ENCODE measurements at regions not wholly inside any gene's neighbourhood (a gene's known extent, or its start where the extent isn't known, plus 50 kb on each side); places are given as distances from the start of the nearest gene placed in this dataset.

DNA sequence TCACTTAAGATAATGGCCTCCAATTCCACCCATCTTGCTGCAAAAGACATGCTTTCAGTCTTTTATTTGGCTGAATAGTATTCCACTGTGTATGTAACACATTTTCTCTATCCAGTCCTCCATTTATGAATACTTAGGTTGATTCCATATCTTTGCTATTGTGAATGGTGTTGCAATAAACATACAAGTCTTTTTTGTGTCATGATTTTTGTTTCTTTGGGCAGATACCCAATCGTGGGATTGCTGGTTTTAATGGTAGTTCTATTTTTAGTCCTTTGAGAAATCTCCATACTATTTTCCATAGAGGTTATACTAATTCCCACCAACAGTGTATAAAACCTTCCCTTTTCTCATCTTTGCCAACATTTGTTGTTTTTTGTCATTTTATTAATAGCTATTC lies 180.9 kb downstream of the SMIM20 start:
- DNase-seq (ENCODE audit: insufficient read length, low spot score, missing footprints), result no peak
- TF ChIP-seq, protein P1, sequence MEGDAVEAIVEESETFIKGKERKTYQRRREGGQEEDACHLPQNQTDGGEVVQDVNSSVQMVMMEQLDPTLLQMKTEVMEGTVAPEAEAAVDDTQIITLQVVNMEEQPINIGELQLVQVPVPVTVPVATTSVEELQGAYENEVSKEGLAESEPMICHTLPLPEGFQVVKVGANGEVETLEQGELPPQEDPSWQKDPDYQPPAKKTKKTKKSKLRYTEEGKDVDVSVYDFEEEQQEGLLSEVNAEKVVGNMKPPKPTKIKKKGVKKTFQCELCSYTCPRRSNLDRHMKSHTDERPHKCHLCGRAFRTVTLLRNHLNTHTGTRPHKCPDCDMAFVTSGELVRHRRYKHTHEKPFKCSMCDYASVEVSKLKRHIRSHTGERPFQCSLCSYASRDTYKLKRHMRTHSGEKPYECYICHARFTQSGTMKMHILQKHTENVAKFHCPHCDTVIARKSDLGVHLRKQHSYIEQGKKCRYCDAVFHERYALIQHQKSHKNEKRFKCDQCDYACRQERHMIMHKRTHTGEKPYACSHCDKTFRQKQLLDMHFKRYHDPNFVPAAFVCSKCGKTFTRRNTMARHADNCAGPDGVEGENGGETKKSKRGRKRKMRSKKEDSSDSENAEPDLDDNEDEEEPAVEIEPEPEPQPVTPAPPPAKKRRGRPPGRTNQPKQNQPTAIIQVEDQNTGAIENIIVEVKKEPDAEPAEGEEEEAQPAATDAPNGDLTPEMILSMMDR (IDR thresholded peaks at IDR 0.05; ENCODE audit: extremely low read depth, low read depth, low read length), result no peak

DNA sequence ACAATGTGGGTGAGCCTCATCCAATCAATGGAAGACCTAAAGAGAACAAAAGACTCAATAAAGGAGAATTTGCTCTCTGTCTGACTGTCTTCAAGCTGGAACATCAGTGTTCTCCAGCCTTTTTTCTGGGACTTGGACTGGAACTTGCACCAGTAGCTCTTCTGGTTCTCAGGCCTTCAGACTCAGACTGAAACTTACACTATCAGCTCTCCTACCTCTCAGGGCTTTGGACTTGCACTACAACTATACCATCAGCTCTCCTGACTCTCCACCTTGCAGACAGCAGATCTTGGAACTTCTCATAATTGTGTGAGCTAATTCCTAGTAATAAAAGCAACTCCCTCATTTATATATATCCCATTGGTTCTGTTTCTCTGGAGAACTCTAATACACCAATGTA lies 185.9 kb downstream of the SMIM20 start:
- no peaks in the 10 kb centered on the region for H3K9me3 ChIP-seq (ENCODE audit: low read depth, low read length)
- no peaks in the 10 kb centered on the region for H3K27me3 ChIP-seq (ENCODE audit: insufficient read depth, low read length)
- no peaks in the 10 kb centered on the region for H3K4me1 ChIP-seq (ENCODE audit: insufficient read depth, low read length)
- H3K4me2 ChIP-seq (ENCODE audit: insufficient read depth, low read length), result no peak overlapping the region
- no peaks in the 10 kb centered on the region for H4K20me1 ChIP-seq (ENCODE audit: insufficient read depth, low read length)
- H3K4me3 ChIP-seq (ENCODE audit: insufficient read depth, low read length), result no peak overlapping the region
- no peak overlapping the region for H2AFZ ChIP-seq (ENCODE audit: low read length)
- TF ChIP-seq, protein P1 (IDR thresholded peaks at IDR 0.05; ENCODE audit: extremely low read depth, low read depth, low read length), result no peak
- H3K79me2 ChIP-seq (ENCODE audit: insufficient read depth, low read length), result no peaks in the 10 kb centered on the region
- DNase-seq (ENCODE audit: insufficient read length, low spot score, missing footprints), result no peak
- no peaks in the 10 kb centered on the region for H3K36me3 ChIP-seq (ENCODE audit: insufficient read depth, low read length)
- no peak overlapping the region for H3K27ac ChIP-seq (ENCODE audit: low read depth, low read length)

More for the DNA sequence above, 180.9 kb downstream of the SMIM20 start:
- no peaks in the 10 kb centered on the region for H3K79me2 ChIP-seq (ENCODE audit: insufficient read depth, low read length)
- H3K27ac ChIP-seq (ENCODE audit: low read depth, low read length), result no peak overlapping the region
- no peaks in the 10 kb centered on the region for H3K4me1 ChIP-seq (ENCODE audit: insufficient read depth, low read length)
- no peaks in the 10 kb centered on the region for H4K20me1 ChIP-seq (ENCODE audit: insufficient read depth, low read length)
- H3K4me3 ChIP-seq (ENCODE audit: insufficient read depth, low read length), result no peak overlapping the region
- no peak overlapping the region for H3K4me2 ChIP-seq (ENCODE audit: insufficient read depth, low read length)
- no peak overlapping the region for H2AFZ ChIP-seq (ENCODE audit: low read length)
- no peaks in the 10 kb centered on the region for H3K27me3 ChIP-seq (ENCODE audit: insufficient read depth, low read length)
- no peaks in the 10 kb centered on the region for H3K36me3 ChIP-seq (ENCODE audit: insufficient read depth, low read length)
- H3K9me3 ChIP-seq (ENCODE audit: low read depth, low read length), result no peaks in the 10 kb centered on the region

DNA sequence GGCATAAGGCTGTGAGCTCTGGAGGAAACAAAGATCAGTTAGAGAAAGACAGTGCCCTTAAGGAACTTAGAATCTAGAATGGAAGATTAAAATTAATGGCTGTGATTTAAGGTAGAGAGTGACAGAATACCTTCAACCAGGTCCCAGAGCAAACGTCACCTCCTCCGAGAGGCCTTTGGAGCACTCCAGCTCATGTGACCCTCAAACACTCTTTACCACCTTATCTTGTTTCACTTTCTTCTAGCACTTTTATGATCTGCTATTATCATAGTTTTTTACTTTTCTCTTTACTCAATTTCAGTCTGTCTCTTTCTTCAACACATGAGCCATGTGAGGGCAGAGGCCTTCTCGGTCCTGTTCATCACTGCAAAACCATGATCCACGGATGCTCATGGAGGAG lies 187.0 kb downstream of the SMIM20 start:
- no peaks in the 10 kb centered on the region for H3K27me3 ChIP-seq (ENCODE audit: insufficient read depth, low read length)
- no peak overlapping the region for H3K4me2 ChIP-seq (ENCODE audit: insufficient read depth, low read length)
- no peak overlapping the region for H3K27ac ChIP-seq (ENCODE audit: low read depth, low read length)
- H3K4me3 ChIP-seq (ENCODE audit: insufficient read depth, low read length), result no peak overlapping the region
- no peaks in the 10 kb centered on the region for H4K20me1 ChIP-seq (ENCODE audit: insufficient read depth, low read length)
- H3K4me1 ChIP-seq (ENCODE audit: insufficient read depth, low read length), result peaks cover 7% of the 10 kb centered on the region
- no peak for DNase-seq (ENCODE audit: insufficient read length, low spot score, missing footprints)
- TF ChIP-seq, protein P1 (IDR thresholded peaks at IDR 0.05; ENCODE audit: extremely low read depth, low read depth, low read length), result no peak
- H3K9me3 ChIP-seq (ENCODE audit: low read depth, low read length), result no peaks in the 10 kb centered on the region
- H3K79me2 ChIP-seq (ENCODE audit: insufficient read depth, low read length), result no peaks in the 10 kb centered on the region
- no peak overlapping the region for H2AFZ ChIP-seq (ENCODE audit: low read length)
- no peaks in the 10 kb centered on the region for H3K36me3 ChIP-seq (ENCODE audit: insufficient read depth, low read length)

DNA sequence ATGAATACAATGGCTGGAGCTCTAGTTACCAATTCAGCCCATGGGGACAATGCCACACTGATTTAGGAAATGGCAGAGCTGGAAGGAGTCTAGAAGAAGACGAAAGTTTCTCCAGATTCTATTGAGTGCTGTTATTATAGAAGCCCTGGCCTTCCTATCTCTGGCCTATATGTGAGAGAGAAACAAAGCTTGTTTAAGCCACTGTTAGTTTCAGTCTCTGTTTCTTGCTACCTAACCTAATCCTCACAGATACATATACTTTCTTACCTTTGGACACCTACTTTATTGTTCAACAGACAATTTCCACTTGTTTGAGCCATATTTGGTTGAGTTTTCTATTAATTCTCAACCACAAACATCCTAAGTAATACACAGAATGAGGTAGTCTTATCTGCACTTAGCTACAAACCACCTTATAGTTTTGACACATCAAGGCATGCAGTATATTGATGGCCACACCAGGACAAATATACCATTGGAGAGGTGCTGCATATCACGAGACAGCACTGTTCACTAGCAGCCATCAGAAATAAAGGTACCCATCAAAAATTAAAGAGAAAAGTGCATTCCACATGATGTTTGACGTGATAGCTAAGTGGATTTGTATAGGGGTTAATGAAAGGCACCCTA lies 190.2 kb downstream of the SMIM20 start:
- Histone ChIP-seq H4K20me1 (ENCODE audit: insufficient read depth, low read length) (no peaks in the 10 kb centered on the region), H3K27ac (ENCODE audit: low read depth, low read length) (no peak overlapping the region), H2AFZ (ENCODE audit: low read length) (no peak overlapping the region), H3K4me1 (ENCODE audit: insufficient read depth, low read length) (peaks cover 9% of the 10 kb centered on the region), H3K4me3 (ENCODE audit: insufficient read depth, low read length) (no peak overlapping the region), H3K27me3 (ENCODE audit: insufficient read depth, low read length) (no peaks in the 10 kb centered on the region), H3K36me3 (ENCODE audit: insufficient read depth, low read length) (no peaks in the 10 kb centered on the region), H3K79me2 (ENCODE audit: insufficient read depth, low read length) (no peaks in the 10 kb centered on the region), H3K9me3 (ENCODE audit: low read depth, low read length) (no peaks in the 10 kb centered on the region), H3K4me2 (ENCODE audit: insufficient read depth, low read length) (no peak overlapping the region)
- no peak for DNase-seq (ENCODE audit: insufficient read length, low spot score, missing footprints)
- TF ChIP-seq, protein P1 (IDR thresholded peaks at IDR 0.05; ENCODE audit: extremely low read depth, low read depth, low read length), result no peak
